K562 (cell line): ENCODE measurements at regions not wholly inside any gene's neighbourhood (a gene's known extent, or its start where the extent isn't known, plus 50 kb on each side); places are given as distances from the start of the nearest gene placed in this dataset.

Experiments used
- CBX3 ChIP-seq, 2 experiments: IDR thresholded peaks; 1 replicate in 1 of 2; 2 replicates in 1 of 2; pipeline ENCODE4 v1.6.1; 2012; ENCODE audit warnings: inconsistent platforms in 2 of 2, low read length in 2 of 2, borderline replicate concordance in 1 of 2, control low read depth in 1 of 2
- EZH2 ChIP-seq: IDR thresholded peaks from 2 replicates; pipeline ENCODE4 v1.6.1; 2012; ENCODE audit warnings: low read depth, mild to moderate bottlenecking, inconsistent platforms, low read length, borderline replicate concordance
- POLR2AphosphoS5 ChIP-seq: IDR thresholded peaks from 2 replicates; pipeline ENCODE4 v1.6.1; 2011; ENCODE audit warnings: mild to moderate bottlenecking, low read depth, low read length, moderate library complexity; ENCODE audit not compliant: control insufficient read depth, insufficient read depth

GRCh38 chr2:57828221-57828620 is 218.4 kb upstream of the VRK2 start:
- TF ChIP-seq CBX3 (IDR thresholded peaks at IDR 0.05; ENCODE audit: borderline replicate concordance in 1 of 2, low read length in 2 of 2) (no peak), POLR2AphosphoS5 (no peak), EZH2 (no peak)
